Stomach (tissue), 8 donors: ENCODE measurements at regions not wholly inside any gene's neighbourhood (a gene's known extent, or its start where the extent isn't known, plus 50 kb on each side); places are given as distances from the start of the nearest gene placed in this dataset.

ENCODE experiments used
- DNase-seq, 2 donors: peaks; one replicate each; pipeline versions ENCODE4 v3.0.0 to v3.0.0-alpha.2; 2013 to 2019
- H3K27ac ChIP-seq, 5 donors: fragments of 200-600 bp in 4 of 5; sonication (generic) in 4 of 5; one replicate each; pipeline ENCODE4 v1.5.1; 2013 to 2019; ENCODE audit warnings: mild to moderate bottlenecking in 1 of 5, moderate library complexity in 1 of 5
- H3K27me3 ChIP-seq, 3 donors: fragments of 200-600 bp; sonication (generic); one replicate each; pipeline ENCODE4 v1.5.1; 2017 to 2019; ENCODE audit warnings: mixed run types in 1 of 3
- H3K36me3 ChIP-seq, 4 donors: fragments of 200-600 bp; sonication (generic); 1 replicate in 3 of 4; 2 replicates in 1 of 4; pipeline ENCODE4 v1.5.1; 2016 to 2019
- H3K4me1 ChIP-seq, 4 donors: fragments of 200-600 bp; sonication (generic); one replicate each; pipeline ENCODE4 v1.5.1; 2016 to 2019
- H3K4me3 ChIP-seq, 4 donors: fragments of 200-600 bp; sonication (generic) in 3 of 4; one replicate each; pipeline ENCODE4 v1.5.1; 2016 to 2019; ENCODE audit warnings: mild to moderate bottlenecking in 1 of 4
- H3K9me3 ChIP-seq, 4 donors: fragments of 200-600 bp; sonication (generic); one replicate each; pipeline ENCODE4 v1.5.1; 2016 to 2019
- EP300 ChIP-seq: sonication (generic); formaldehyde crosslinking; IDR thresholded peaks from one replicate; pipeline ENCODE4 v1.6.1; 2017; ENCODE audit warnings: antibody characterized with exemption
- POLR2A ChIP-seq, 4 donors: fragments of 450-650 bp; IDR thresholded peaks; one replicate each; pipeline ENCODE4 v1.6.1; 2016; ENCODE audit warnings: antibody characterized with exemption in 4 of 4, control low read depth in 2 of 4, mild to moderate bottlenecking in 1 of 4, moderate library complexity in 1 of 4
- POLR2AphosphoS5 ChIP-seq, 3 donors: sonication (generic); formaldehyde crosslinking; IDR thresholded peaks; one replicate each; pipeline ENCODE4 v1.6.1; 2016; ENCODE audit warnings: antibody characterized with exemption in 3 of 3
- WGBS, 5 donors: extraction: QIAGEN DNeasy Blood & Tissue Kit in 3 of 5; methylation state at CpG; one replicate each; pipeline versions ENCODE4 v1.1.5 to v1.1.7; 2013 to 2018; 5-methylcytosine and 5-hydroxymethylcytosine counted together
- intact Hi-C: fragments of 100-400 bp; cut with DNase I; formaldehyde crosslinking; loops from one replicate; pipeline ENCODE4 v1.15.1; 2023; ENCODE audit warnings: low total_unique reads
- TF ChIP-seq, protein P1 (sequence below), 7 experiments: fragments of 450-650 bp in 4 of 7; fragments of 200-600 bp in 3 of 7; sonication (generic) in 3 of 7; IDR thresholded peaks; one replicate each; pipeline ENCODE4 v1.5.1; 2016 to 2019; ENCODE audit warnings: antibody characterized with exemption in 7 of 7, control low read depth in 2 of 7, mild to moderate bottlenecking in 1 of 7
- donor health status: healthy with polysubstance abuse.
- donor health status: Bipolar disorder and iron deficiency.
- donor health status: healthy.

DNA sequence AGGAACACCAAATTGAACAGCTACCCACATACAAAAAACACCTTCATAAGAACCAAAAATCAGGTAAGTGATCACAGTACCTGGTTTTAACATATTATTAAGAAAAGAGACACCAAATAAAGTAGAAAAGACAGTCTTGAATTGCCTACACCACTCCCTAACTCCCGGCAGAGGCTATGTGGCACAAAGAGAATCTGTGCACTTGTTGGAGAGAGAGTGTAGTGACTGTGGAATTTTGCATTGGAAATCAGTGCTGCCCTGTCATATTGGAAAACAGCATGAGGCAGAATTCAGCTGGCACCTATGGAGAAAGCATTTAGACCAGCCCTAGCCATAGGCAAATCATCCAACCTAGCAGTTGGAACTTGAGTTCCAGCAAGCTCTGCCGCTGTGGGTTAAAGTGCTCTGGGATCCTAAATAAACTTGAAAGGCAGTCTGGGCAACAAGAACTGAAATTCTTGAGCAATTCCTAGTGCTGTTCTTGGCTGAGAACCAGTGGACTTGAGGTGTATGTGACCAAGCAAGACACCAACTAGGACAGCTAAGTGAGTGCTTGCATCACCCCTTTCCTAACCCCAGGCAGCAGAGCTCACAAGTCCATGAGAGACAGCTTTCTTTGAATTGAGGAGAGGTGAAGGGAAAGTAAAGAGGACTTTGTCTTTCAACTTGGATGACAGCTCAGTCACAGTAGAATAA lies 969.6 kb upstream of the ALCAM start:
- DNase-seq: no peak
- intact Hi-C loops: no loop called here
- TF ChIP-seq, protein P1, sequence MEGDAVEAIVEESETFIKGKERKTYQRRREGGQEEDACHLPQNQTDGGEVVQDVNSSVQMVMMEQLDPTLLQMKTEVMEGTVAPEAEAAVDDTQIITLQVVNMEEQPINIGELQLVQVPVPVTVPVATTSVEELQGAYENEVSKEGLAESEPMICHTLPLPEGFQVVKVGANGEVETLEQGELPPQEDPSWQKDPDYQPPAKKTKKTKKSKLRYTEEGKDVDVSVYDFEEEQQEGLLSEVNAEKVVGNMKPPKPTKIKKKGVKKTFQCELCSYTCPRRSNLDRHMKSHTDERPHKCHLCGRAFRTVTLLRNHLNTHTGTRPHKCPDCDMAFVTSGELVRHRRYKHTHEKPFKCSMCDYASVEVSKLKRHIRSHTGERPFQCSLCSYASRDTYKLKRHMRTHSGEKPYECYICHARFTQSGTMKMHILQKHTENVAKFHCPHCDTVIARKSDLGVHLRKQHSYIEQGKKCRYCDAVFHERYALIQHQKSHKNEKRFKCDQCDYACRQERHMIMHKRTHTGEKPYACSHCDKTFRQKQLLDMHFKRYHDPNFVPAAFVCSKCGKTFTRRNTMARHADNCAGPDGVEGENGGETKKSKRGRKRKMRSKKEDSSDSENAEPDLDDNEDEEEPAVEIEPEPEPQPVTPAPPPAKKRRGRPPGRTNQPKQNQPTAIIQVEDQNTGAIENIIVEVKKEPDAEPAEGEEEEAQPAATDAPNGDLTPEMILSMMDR (IDR thresholded peaks at IDR 0.05): no peak
- TF ChIP-seq POLR2A (IDR thresholded peaks at IDR 0.05): no peak
- no peak for TF ChIP-seq POLR2AphosphoS5 (IDR thresholded peaks at IDR 0.05)
- no peak for TF ChIP-seq EP300
- H3K27me3 ChIP-seq: no peaks in the 10 kb centered on the region
- peaks cover 0 to 8% (median 2%) of the 10 kb centered on the region in 4 donors for H3K9me3 ChIP-seq
- no peak overlapping the region for H3K27ac ChIP-seq
- no peaks in the 10 kb centered on the region for H3K36me3 ChIP-seq
- 88 to 97% (median 90%) methylated on average over 2 of the region's 2 CpGs for WGBS, 5 donors
- no peak overlapping the region for H3K4me3 ChIP-seq
- H3K4me1 ChIP-seq: no peaks in the 10 kb centered on the region

GRCh38 chr3:104397713-104398112 lies 969.0 kb upstream of the ALCAM start:
- H3K4me3 ChIP-seq: no peak overlapping the region
- H3K27ac ChIP-seq: no peak overlapping the region
- TF ChIP-seq POLR2AphosphoS5 (IDR thresholded peaks at IDR 0.05) (no peak), POLR2A (IDR thresholded peaks at IDR 0.05) (no peak), EP300 (no peak)
- TF ChIP-seq, protein P1 (IDR thresholded peaks at IDR 0.05): no peak
- H3K27me3 ChIP-seq: no peaks in the 10 kb centered on the region
- 61 to 80% (median 73%) methylated on average over 1 of the region's 1 CpG for WGBS, 5 donors
- intact Hi-C loops: no loop called here
- H3K9me3 ChIP-seq: peaks cover 0 to 8% (median 2%) of the 10 kb centered on the region in 4 donors
- H3K4me1 ChIP-seq: no peaks in the 10 kb centered on the region
- no peaks in the 10 kb centered on the region for H3K36me3 ChIP-seq
- DNase-seq: no peak

GRCh38 chr3:104402902-104403301 lies 963.8 kb upstream of the ALCAM start:
- peaks cover 0 to 6% (median 0%) of the 10 kb centered on the region in 4 donors for H3K9me3 ChIP-seq
- TF ChIP-seq POLR2AphosphoS5 (IDR thresholded peaks at IDR 0.05) (no peak), EP300 (no peak), POLR2A (IDR thresholded peaks at IDR 0.05) (no peak)
- TF ChIP-seq, protein P1 (IDR thresholded peaks at IDR 0.05): no peak
- DNase-seq: no peak
- no peak overlapping the region for H3K4me3 ChIP-seq
- H3K27ac ChIP-seq: no peak overlapping the region
- intact Hi-C loops: no loop called here
- H3K36me3 ChIP-seq: no peaks in the 10 kb centered on the region
- WGBS, 5 donors: 80 to 92% (median 85%) methylated on average over 2 of the region's 2 CpGs
- H3K27me3 ChIP-seq: no peaks in the 10 kb centered on the region
- H3K4me1 ChIP-seq: no peaks in the 10 kb centered on the region

GRCh38 chr3:104411757-104412156 lies 955.0 kb upstream of the ALCAM start:
- intact Hi-C loops: no loop called here
- Histone ChIP-seq H3K27ac (no peak overlapping the region), H3K36me3 (no peaks in the 10 kb centered on the region), H3K4me3 (no peak overlapping the region), H3K27me3 (no peaks in the 10 kb centered on the region), H3K9me3 (no peaks in the 10 kb centered on the region), H3K4me1 (no peaks in the 10 kb centered on the region)
- no peak for TF ChIP-seq EP300
- TF ChIP-seq POLR2A (IDR thresholded peaks at IDR 0.05): no peak
- 63 to 92% (median 67%) methylated on average over 4 of the region's 4 CpGs for WGBS, 5 donors
- DNase-seq: no peak
